ENCODE measurements at regions not wholly inside any gene's neighbourhood (a gene's known extent, or its start where the extent isn't known, plus 50 kb on each side); places are given as distances from the start of the nearest gene placed in this dataset.

DNA sequence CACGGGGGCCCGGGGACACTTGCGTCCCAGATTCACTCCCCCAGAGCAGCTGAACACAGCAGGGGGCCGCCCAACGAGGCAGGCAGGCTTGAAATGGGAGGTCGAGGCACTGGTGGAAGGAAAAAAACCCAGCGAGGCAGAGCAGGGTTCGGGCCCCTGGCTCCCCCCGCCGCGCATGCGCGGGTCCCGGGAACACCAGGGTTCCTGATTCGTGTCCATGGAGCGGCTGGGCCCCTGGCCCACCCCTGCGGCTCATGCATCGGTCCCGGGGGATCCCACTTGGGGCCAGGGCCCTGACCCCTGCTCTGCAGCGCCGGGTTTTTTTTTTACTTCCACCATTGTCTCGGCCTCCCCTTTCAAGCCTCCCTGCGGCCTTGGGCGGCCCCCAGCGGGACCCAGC lies 321.5 kb downstream of the ALG10 start:
- no peak overlapping the region for H3K4me3 ChIP-seq
- TF ChIP-seq, protein P1, sequence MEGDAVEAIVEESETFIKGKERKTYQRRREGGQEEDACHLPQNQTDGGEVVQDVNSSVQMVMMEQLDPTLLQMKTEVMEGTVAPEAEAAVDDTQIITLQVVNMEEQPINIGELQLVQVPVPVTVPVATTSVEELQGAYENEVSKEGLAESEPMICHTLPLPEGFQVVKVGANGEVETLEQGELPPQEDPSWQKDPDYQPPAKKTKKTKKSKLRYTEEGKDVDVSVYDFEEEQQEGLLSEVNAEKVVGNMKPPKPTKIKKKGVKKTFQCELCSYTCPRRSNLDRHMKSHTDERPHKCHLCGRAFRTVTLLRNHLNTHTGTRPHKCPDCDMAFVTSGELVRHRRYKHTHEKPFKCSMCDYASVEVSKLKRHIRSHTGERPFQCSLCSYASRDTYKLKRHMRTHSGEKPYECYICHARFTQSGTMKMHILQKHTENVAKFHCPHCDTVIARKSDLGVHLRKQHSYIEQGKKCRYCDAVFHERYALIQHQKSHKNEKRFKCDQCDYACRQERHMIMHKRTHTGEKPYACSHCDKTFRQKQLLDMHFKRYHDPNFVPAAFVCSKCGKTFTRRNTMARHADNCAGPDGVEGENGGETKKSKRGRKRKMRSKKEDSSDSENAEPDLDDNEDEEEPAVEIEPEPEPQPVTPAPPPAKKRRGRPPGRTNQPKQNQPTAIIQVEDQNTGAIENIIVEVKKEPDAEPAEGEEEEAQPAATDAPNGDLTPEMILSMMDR (IDR thresholded peaks at IDR 0.05), result no peak
- H3K9me3 ChIP-seq, result no peaks in the 10 kb centered on the region
- no peak overlapping the region for H3K9ac ChIP-seq (ENCODE audit: low read depth in 2 of 2, low read length in 2 of 2)
- H3K27me3 ChIP-seq, result no peaks in the 10 kb centered on the region
- H3K4me1 ChIP-seq, result no peaks in the 10 kb centered on the region
- DNase-seq, result no peak
- intact Hi-C loops (cut with DNase I), result no loop called here
- H3K36me3 ChIP-seq, result no peaks in the 10 kb centered on the region
- no peak overlapping the region for H3K27ac ChIP-seq

DNA sequence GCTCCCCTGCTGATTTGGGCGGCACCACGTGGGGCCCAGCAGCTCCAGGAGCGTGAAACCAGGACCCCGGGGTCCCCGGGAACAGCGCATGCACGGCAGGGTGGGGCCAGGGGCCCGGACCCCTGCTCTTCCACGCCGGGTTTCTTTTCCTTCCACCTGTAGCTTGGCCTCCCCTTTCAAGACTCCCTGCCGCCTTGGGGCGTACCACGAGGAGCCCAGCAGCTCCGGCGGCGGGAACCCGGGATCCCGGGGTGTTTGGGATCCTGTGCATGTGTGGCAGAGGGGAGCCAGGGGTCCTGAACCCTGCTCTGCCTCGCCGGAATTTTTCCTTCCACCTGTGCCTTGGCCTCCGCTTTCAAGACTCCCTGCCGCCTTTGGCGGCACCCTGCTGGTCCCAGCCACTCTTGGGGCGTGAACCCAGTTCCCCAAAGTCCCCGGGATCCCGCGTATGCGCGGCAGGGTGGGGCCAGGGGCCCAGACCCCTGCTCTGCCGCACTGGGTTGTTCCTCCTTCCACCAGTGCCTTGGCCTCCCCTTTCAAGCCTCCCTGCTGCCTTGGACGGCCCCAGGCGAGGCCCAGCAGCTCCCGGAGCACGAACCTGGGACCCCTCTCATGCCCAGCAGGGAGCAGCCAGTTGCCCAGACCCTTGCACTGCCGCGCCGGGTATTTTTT lies 322.7 kb downstream of the ALG10 start:
- Histone ChIP-seq H3K27ac (no peak overlapping the region), H3K27me3 (no peaks in the 10 kb centered on the region), H3K4me3 (no peak overlapping the region), H3K9ac (ENCODE audit: low read depth in 2 of 2, low read length in 2 of 2) (no peak overlapping the region), H3K4me1 (no peaks in the 10 kb centered on the region), H3K9me3 (no peaks in the 10 kb centered on the region), H3K36me3 (no peaks in the 10 kb centered on the region)
- intact Hi-C loops (cut with DNase I), result no loop called here
- DNase-seq, result no peak
- TF ChIP-seq, protein P1 (IDR thresholded peaks at IDR 0.05), result no peak

DNA sequence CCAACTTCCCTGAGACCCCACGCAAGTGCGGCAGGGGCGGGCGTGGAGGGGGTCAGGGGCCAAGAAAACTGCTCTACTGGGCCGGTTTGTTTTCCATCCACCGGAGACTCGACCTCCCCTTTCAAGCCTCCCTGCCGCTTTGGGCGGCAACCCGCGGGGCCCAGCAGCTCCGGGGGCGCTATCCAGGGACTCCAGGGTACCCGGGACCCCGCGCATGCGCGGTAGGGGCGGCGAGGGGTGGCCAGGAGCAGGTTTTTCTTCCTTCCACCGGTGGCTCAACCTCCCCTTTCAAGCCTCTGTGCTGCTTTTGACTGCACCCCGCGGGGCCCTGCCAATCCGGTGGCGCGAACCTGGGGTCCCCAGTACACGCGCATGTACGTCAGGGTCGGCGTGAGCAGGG lies 323.5 kb downstream of the ALG10 start:
- Histone ChIP-seq H3K4me3 (no peak overlapping the region), H3K9ac (ENCODE audit: low read depth in 2 of 2, low read length in 2 of 2) (no peak overlapping the region), H3K36me3 (no peaks in the 10 kb centered on the region), H3K4me1 (no peaks in the 10 kb centered on the region), H3K27me3 (no peaks in the 10 kb centered on the region), H3K27ac (no peak overlapping the region), H3K9me3 (no peaks in the 10 kb centered on the region)
- intact Hi-C loops (cut with DNase I), result no loop called here
- no peak for DNase-seq
- TF ChIP-seq, protein P1 (IDR thresholded peaks at IDR 0.05), result no peak

DNA sequence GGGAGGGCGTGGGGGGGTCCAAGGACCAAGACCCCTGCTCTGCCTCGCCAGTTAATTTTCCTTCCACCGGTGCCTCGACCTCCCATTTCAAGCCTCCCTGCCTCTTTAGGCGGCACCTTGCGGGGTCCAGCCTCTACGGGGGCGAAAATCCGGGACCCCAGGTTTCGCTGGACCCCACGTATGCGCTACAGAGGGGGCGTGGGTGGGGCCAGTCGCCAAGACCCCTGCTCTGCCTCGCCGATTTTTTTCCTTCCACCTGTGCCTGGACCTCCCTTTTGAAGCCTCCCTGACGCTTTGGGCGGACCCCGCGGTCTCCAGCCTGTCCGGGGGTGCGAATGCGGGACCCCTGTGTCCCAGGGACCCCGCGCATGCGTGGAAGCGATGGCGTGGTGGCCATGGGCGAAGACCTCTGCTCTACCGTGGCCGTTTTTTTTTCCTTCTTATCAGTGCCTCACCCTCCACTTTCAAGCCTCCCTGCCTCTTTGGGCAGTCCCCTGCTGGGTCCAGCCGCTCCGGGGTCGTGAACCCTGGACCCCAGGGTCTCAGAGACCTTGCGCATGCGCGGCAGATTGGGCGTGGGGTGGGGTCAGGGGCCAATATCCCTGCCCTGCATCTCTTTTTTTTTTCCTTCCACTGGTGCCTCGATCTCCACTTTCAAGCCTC lies 324.2 kb downstream of the ALG10 start:
- H3K4me3 ChIP-seq, result no peak overlapping the region
- H3K27ac ChIP-seq, result no peak overlapping the region
- intact Hi-C loops (cut with DNase I), result no loop called here
- no peak overlapping the region for H3K9ac ChIP-seq (ENCODE audit: low read depth in 2 of 2, low read length in 2 of 2)
- no peaks in the 10 kb centered on the region for H3K9me3 ChIP-seq
- TF ChIP-seq, protein P1 (IDR thresholded peaks at IDR 0.05), result no peak
- H3K36me3 ChIP-seq, result no peaks in the 10 kb centered on the region
- no peaks in the 10 kb centered on the region for H3K27me3 ChIP-seq
- no peaks in the 10 kb centered on the region for H3K4me1 ChIP-seq
- DNase-seq, result no peak

DNA sequence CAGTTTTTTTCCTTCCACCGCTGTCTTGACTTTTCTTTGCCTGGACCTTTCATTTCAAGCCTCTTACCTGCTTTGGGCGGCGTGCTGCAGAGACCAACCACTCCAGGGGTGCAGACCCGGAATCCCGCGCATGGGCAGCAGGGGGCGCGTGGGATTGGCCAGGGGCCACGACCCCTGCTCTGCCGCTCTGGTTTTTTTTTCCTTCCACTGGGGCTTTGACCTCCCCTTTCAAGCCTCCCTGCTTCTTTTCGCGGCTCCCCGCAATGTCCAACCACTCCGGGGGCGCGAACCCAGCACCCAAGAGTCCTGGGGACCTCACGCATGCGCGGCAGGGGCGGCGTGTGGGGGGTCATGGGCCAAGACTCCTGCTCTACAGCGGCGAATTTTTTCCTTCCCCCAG lies 325.1 kb downstream of the ALG10 start:
- no peak for DNase-seq
- H3K9me3 ChIP-seq, result no peaks in the 10 kb centered on the region
- H3K9ac ChIP-seq (ENCODE audit: low read depth in 2 of 2, low read length in 2 of 2), result no peak overlapping the region
- no peaks in the 10 kb centered on the region for H3K36me3 ChIP-seq
- H3K4me1 ChIP-seq, result no peaks in the 10 kb centered on the region
- H3K27me3 ChIP-seq, result no peaks in the 10 kb centered on the region
- H3K4me3 ChIP-seq, result no peak overlapping the region
- intact Hi-C loops (cut with DNase I), result no loop called here
- no peak overlapping the region for H3K27ac ChIP-seq
- TF ChIP-seq, protein P1 (IDR thresholded peaks at IDR 0.05), result no peak
